Kidney (tissue), 13 donors: ENCODE measurements at regions not wholly inside any gene's neighbourhood (a gene's known extent, or its start where the extent isn't known, plus 50 kb on each side); places are given as distances from the start of the nearest gene placed in this dataset.
A peak's percentile ranks its signal among the peaks of the same experiment; 100 is the strongest.

ENCODE experiments used
- DNase-seq, 5 donors: peaks; one replicate each; pipeline ENCODE4 v3.0.0-alpha.2; 2013 to 2020
- FAIRE-seq: peaks from 2 replicates; lab custom pipeline; 2012; peaks lifted over from hg19 to GRCh38; lab: Jason Lieb, UNC
- H3K27ac ChIP-seq, 2 donors: one replicate each; pipeline ENCODE4 v1.7.0; 2013; ENCODE audit warnings: low read depth in 2 of 2, low read length in 2 of 2, inconsistent platforms in 1 of 2
- H3K27me3 ChIP-seq: one replicate; pipeline ENCODE4 v1.7.1; 2013; ENCODE audit warnings: low read length, inconsistent platforms; ENCODE audit not compliant: control insufficient read depth, insufficient read depth
- H3K36me3 ChIP-seq, 3 donors: one replicate each; pipeline versions ENCODE4 v1.7.0 to v1.7.1; 2013; ENCODE audit warnings: low read length in 3 of 3, control low read depth in 1 of 3, inconsistent platforms in 1 of 3; ENCODE audit not compliant: insufficient read depth in 3 of 3, control insufficient read depth in 2 of 3
- H3K4me1 ChIP-seq, 3 donors: one replicate each; pipeline versions ENCODE4 v1.7.0 to v1.7.1; 2013; ENCODE audit warnings: low read length in 3 of 3, inconsistent platforms in 1 of 3, low read depth in 1 of 3; ENCODE audit not compliant: control insufficient read depth in 2 of 3, insufficient read depth in 2 of 3
- H3K4me3 ChIP-seq, 3 donors: one replicate each; pipeline versions ENCODE4 v1.7.0 to v1.8.1; 2013; ENCODE audit warnings: low read length in 3 of 3, control low read depth in 1 of 3, inconsistent platforms in 1 of 3
- H3K9ac ChIP-seq, 3 donors: one replicate each; pipeline versions ENCODE4 v1.7.0 to v1.7.1; 2013; ENCODE audit warnings: low read length in 3 of 3, control low read depth in 1 of 3, inconsistent platforms in 1 of 3
- H3K9me3 ChIP-seq, 3 donors: one replicate each; pipeline versions ENCODE4 v1.7.0 to v1.7.1; 2013; ENCODE audit warnings: low read length in 3 of 3, control low read depth in 1 of 3, inconsistent platforms in 1 of 3; ENCODE audit not compliant: control insufficient read depth in 2 of 3, insufficient read depth in 1 of 3
- intact Hi-C: fragments of 100-400 bp; cut with DNase I; formaldehyde crosslinking; loops from one replicate; pipeline ENCODE4 v1.11.1; 2022
- TF ChIP-seq, protein P1 (sequence below): IDR thresholded peaks from 3 replicates; pipeline ENCODE4 v1.5.1; 2012; ENCODE audit warnings: mild to moderate bottlenecking, moderate library complexity, borderline replicate concordance; ENCODE audit not compliant: insufficient read depth; ENCODE audit errors: extremely low read depth
- donor health status: control.
- donor health status: control.
- donor health status: control.
- donor health status: control.
- donor health status: control.
- donor health status: DM: yes; HTN: yes; CAD: no.
- donor health status: Normal renal cell carcinoma (clear cell type).

DNA sequence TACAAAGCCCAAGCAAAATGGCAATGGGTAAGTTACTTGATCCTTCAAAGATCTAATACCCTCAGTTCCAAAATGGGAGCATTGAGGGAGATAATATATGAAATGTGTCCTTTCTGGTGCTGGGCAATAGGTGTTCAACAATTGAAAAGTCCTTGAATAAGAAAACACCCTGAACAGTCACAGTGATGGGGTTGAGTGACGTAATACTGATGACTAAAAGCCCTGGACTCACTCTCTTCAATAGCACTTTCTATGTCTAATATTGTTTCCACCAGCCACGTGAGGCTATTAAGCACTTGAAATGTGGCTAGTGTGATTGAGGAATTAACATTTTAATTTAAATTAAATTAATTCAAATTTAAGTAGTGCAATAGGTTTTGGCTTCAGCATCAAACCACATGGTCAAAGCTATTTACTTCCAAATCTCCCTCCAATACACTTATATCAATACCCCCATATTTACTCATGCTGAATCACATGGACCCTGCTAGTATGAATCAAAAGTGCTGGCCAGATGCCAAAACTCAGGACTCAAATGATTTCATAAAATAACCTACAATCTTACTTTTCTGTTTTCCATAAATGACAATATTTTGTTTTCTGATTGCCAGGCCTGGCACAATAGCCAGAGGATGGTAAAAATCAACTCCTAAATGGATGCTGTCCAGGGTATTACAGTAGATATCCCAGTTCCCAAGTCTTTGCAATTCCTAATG, 516.2 kb downstream of the HAPSTR1 start:
- no peak overlapping the region for H3K4me3 ChIP-seq
- no peak overlapping the region for H3K27ac ChIP-seq
- no peak for DNase-seq
- no peak overlapping the region for H3K9ac ChIP-seq
- intact Hi-C loops: no loop called here
- H3K4me1 ChIP-seq: no peaks in the 10 kb centered on the region
- H3K27me3 ChIP-seq: no peaks in the 10 kb centered on the region
- TF ChIP-seq, protein P1, sequence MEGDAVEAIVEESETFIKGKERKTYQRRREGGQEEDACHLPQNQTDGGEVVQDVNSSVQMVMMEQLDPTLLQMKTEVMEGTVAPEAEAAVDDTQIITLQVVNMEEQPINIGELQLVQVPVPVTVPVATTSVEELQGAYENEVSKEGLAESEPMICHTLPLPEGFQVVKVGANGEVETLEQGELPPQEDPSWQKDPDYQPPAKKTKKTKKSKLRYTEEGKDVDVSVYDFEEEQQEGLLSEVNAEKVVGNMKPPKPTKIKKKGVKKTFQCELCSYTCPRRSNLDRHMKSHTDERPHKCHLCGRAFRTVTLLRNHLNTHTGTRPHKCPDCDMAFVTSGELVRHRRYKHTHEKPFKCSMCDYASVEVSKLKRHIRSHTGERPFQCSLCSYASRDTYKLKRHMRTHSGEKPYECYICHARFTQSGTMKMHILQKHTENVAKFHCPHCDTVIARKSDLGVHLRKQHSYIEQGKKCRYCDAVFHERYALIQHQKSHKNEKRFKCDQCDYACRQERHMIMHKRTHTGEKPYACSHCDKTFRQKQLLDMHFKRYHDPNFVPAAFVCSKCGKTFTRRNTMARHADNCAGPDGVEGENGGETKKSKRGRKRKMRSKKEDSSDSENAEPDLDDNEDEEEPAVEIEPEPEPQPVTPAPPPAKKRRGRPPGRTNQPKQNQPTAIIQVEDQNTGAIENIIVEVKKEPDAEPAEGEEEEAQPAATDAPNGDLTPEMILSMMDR: no peak
- no peaks in the 10 kb centered on the region for H3K36me3 ChIP-seq
- H3K9me3 ChIP-seq: no peaks in the 10 kb centered on the region
- no peak for FAIRE-seq

DNA sequence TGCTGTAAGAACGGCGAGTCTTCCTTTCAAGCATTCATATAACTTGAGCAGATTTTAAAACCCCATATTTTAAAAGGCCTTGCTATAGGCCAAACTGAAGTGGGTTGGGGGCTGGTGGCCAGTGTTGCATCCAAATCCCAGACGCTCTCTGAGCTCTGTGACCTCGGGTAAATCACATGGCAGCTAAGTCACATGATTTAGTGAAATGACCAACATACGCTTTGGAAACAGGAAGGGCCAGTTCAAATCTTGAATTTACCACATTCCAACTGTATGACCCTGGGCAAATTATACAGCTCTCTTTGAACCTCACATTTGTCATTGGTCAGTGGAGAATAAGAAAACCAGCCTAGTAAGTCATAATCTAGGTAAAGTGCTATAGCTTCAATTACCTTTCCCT, 519.3 kb downstream of the HAPSTR1 start:
- Histone ChIP-seq H3K4me3 (no peak overlapping the region), H3K36me3 (no peaks in the 10 kb centered on the region), H3K9ac (no peak overlapping the region), H3K27ac (no peak overlapping the region), H3K27me3 (no peaks in the 10 kb centered on the region), H3K9me3 (no peaks in the 10 kb centered on the region), H3K4me1 (no peaks in the 10 kb centered on the region)
- intact Hi-C loops: no loop called here
- TF ChIP-seq, protein P1: no peak
- no peak for FAIRE-seq
- peak in 2 of 5 donors; percentile 39 to 62 for DNase-seq

DNA sequence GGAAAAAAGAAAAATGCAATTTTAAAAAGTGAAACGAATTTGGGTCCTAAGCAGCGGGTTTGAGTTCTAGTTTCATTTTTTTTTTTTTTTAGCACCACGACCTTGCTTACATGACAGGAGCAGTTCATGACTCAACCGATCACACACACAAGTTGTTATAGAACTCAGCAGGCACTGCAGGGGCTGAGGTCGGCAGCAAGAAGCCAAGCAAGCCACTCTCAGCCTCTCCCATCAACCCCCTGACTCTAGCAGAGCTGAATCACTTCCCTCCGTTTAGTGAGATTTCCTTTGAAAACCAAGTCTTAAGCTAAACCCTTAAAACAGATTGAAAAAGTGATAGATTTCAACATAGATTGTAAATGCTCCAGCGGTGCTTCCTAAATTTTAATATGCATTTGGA, 520.8 kb downstream of the HAPSTR1 start:
- no peaks in the 10 kb centered on the region for H3K4me1 ChIP-seq
- DNase-seq (no peak), FAIRE-seq (no peak)
- no peaks in the 10 kb centered on the region for H3K36me3 ChIP-seq
- no peaks in the 10 kb centered on the region for H3K9me3 ChIP-seq
- intact Hi-C loops: no loop called here
- no peak overlapping the region for H3K27ac ChIP-seq
- no peaks in the 10 kb centered on the region for H3K27me3 ChIP-seq
- TF ChIP-seq, protein P1: no peak
- H3K9ac ChIP-seq: no peak overlapping the region
- H3K4me3 ChIP-seq: no peak overlapping the region

DNA sequence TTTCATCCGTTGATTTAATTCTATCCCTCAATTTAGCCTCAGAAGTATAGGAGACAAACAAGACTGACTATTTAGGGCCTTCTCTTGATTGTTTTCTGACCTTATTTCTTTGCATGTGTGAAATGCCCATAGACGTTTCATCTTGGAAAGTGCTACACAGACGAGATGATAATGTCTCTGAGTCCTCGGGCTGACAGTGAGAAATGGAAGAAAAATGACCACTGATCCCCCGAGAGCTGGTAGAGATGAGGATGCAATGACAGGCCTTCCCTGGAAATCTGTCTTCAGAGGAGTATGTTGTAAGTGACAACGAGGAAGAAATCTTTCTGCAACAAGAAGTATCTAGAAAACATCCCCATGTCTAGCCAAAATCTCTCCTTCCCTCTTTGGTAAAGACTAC, 522.9 kb downstream of the HAPSTR1 start:
- no peak overlapping the region for H3K27ac ChIP-seq
- TF ChIP-seq, protein P1: no peak

More for the DNA sequence above, 522.9 kb downstream of the HAPSTR1 start:
- H3K27me3 ChIP-seq: no peaks in the 10 kb centered on the region
- no peaks in the 10 kb centered on the region for H3K9me3 ChIP-seq
- no peak for DNase-seq
- H3K36me3 ChIP-seq: no peaks in the 10 kb centered on the region
- no peak overlapping the region for H3K9ac ChIP-seq
- H3K4me3 ChIP-seq: no peak overlapping the region
- intact Hi-C loops: no loop called here
- H3K4me1 ChIP-seq: no peaks in the 10 kb centered on the region
- no peak for FAIRE-seq
